HepG2 (cell line): ENCODE measurements at regions not wholly inside any gene's neighbourhood (a gene's known extent, or its start where the extent isn't known, plus 50 kb on each side); places are given as distances from the start of the nearest gene placed in this dataset.
A peak's percentile ranks its signal among the peaks of the same experiment; 100 is the strongest.

ENCODE experiments used
- ATAC-seq: fragments of 200-7000 bp; cut with Tn5 transposase; 3 replicates; pipeline ENCODE4 v1.9.1; 2020; ENCODE audit warnings: mild to moderate bottlenecking, moderate library complexity
- BruUV-seq: library from RNA; stranded (reverse); fragments of 400-500 nt; replicated peaks from 2 replicates; lab custom pipeline; 2021; lab: Mats Ljungman, UMichigan
- CTCF ChIA-PET: fragments of 300-600 bp; formaldehyde crosslinking; extraction: SDS; loops from one replicate; lab custom pipeline; 2021; ENCODE audit warnings: low total read pairs, inconsistent platforms, low intra/inter-chr PET ratio; lab: Yijun Ruan, JAX
- POLR2A ChIA-PET: fragments of 350-600 bp; sonication (Branson Sonifier 250); formaldehyde crosslinking; loops from one replicate; lab custom pipeline; 2020; ENCODE audit warnings: antibody characterized with exemption, inconsistent platforms; lab: Yijun Ruan, JAX
- DNase-seq: peaks from one replicate; pipeline ENCODE4 v3.0.0-alpha.2; 2015; ENCODE audit warnings: low spot score
- FAIRE-seq: peaks from 3 replicates; lab custom pipeline; 2011; peaks lifted over from hg19 to GRCh38; lab: Jason Lieb, UNC
- H2AFZ ChIP-seq: one replicate; pipeline ENCODE4 v1.6.1; 2011; ENCODE audit warnings: low read length, inconsistent platforms
- H3K27ac ChIP-seq: fragments of 300-600 bp; 3 replicates; pipeline ENCODE4 v1.8.0; 2011; ENCODE audit warnings: mixed run types, mild to moderate bottlenecking, mixed read lengths, low read length, inconsistent platforms; ENCODE audit not compliant: insufficient read depth; ENCODE audit errors: extremely low read length
- H3K27me3 ChIP-seq, 2 experiments: fragments of 200-600 bp in 1 of 2; 2 replicates in 1 of 2; 3 replicates in 1 of 2; pipeline versions ENCODE4 v1.6.0 to v1.8.0; 2011; ENCODE audit warnings: low read length in 2 of 2, mild to moderate bottlenecking in 2 of 2, moderate library complexity in 2 of 2, inconsistent platforms in 1 of 2; ENCODE audit not compliant: insufficient read depth in 2 of 2, control insufficient read depth in 1 of 2
- H3K36me3 ChIP-seq, 2 experiments: fragments of 200-600 bp in 1 of 2; replicated peaks in 1 of 2; 2 replicates in 1 of 2; 3 replicates in 1 of 2; pipeline versions ENCODE4 v1.5.1 to v1.8.0; 2011; ENCODE audit warnings: low read length in 2 of 2, inconsistent platforms in 1 of 2; ENCODE audit not compliant: insufficient read depth in 2 of 2, control insufficient read depth in 1 of 2
- H3K4me1 ChIP-seq: 2 replicates; pipeline ENCODE4 v1.5.1; 2012; ENCODE audit warnings: low read length, inconsistent platforms; ENCODE audit not compliant: insufficient read depth
- H3K4me2 ChIP-seq: 2 replicates; pipeline ENCODE4 v1.6.0; 2011; ENCODE audit warnings: low read depth, low read length, inconsistent platforms
- H3K4me3 ChIP-seq, 3 experiments: fragments of 200-600 bp in 1 of 3; sonication (generic), shearing (Covaris generic) in 1 of 3; replicated peaks in 1 of 3; 2 replicates each; pipeline ENCODE4 v1.5.1; 2011 to 2016; ENCODE audit warnings: low read length in 3 of 3, inconsistent platforms in 2 of 3, low read depth in 2 of 3, mild to moderate bottlenecking in 2 of 3, control low read depth in 1 of 3, mixed read lengths in 1 of 3; ENCODE audit not compliant: insufficient read depth in 1 of 3
- H3K79me2 ChIP-seq: one replicate; pipeline ENCODE4 v1.6.1; 2011; ENCODE audit warnings: low read length, inconsistent platforms; ENCODE audit not compliant: insufficient read depth
- H3K9ac ChIP-seq: 2 replicates; pipeline ENCODE4 v1.6.0; 2011; ENCODE audit warnings: mild to moderate bottlenecking, low read depth, low read length, inconsistent platforms; ENCODE audit not compliant: insufficient read depth
- H3K9me3 ChIP-seq: 2 replicates; pipeline ENCODE4 v1.5.1; 2012; ENCODE audit warnings: mild to moderate bottlenecking, low read length
- H4K20me1 ChIP-seq: 2 replicates; pipeline ENCODE4 v1.6.0; 2011; ENCODE audit warnings: inconsistent platforms, mild to moderate bottlenecking, low read length, moderate library complexity; ENCODE audit not compliant: insufficient read depth
- FOXK1 ChIP-seq: sonication (generic); formaldehyde crosslinking; IDR thresholded peaks from 2 replicates; pipeline ENCODE4 v1.4.0; 2020; ENCODE audit warnings: low read depth, missing genetic modification reagents, borderline replicate concordance
- MAFK ChIP-seq, 2 experiments: IDR thresholded peaks in 1 of 2; conservative IDR thresholded peaks in 1 of 2; 2 replicates each; pipeline ENCODE4 v1.6.1; 2011; ENCODE audit warnings: improper control_type of control experiment in 2 of 2, low read length in 2 of 2
- ZFYVE20 ChIP-seq: sonication (generic); formaldehyde crosslinking; IDR thresholded peaks from 2 replicates; pipeline ENCODE4 v1.8.0; 2023; ENCODE audit warnings: low read depth, mild to moderate bottlenecking, moderate library complexity, missing genetic modification reagents, borderline replicate concordance
- ZNF251 ChIP-seq: sonication (generic); formaldehyde crosslinking; IDR thresholded peaks from 2 replicates; pipeline ENCODE4 v1.9.0; 2021; ENCODE audit warnings: mild to moderate bottlenecking, missing genetic modification reagents
- ZNF331 ChIP-seq: sonication (generic); formaldehyde crosslinking; IDR thresholded peaks from 2 replicates; pipeline ENCODE4 v1.4.0; 2020; ENCODE audit warnings: missing genetic modification reagents
- ZNF768 ChIP-seq: sonication (generic); formaldehyde crosslinking; IDR thresholded peaks from 2 replicates; pipeline ENCODE4 v1.4.0; 2020; ENCODE audit warnings: missing genetic modification reagents
- ZNF775 ChIP-seq: sonication (generic); formaldehyde crosslinking; IDR thresholded peaks from 2 replicates; pipeline ENCODE4 v1.4.0; 2020; ENCODE audit warnings: missing genetic modification reagents, mild to moderate bottlenecking, moderate library complexity, borderline replicate concordance
- WGBS: methylation state at CpG from one replicate; pipeline ENCODE4 v1.1.6; 2017; ENCODE audit warnings: low lambda C conversion rate; 5-methylcytosine and 5-hydroxymethylcytosine counted together
- in situ Hi-C: cut with HindIII; loops from 2 replicates; pipeline ENCODE4 v1.10.0; 2017; ENCODE audit warnings: low pct_unique_long_range_greater_than_20kb; ENCODE audit not compliant: extremely low pct_ligation_motif_present
- intact Hi-C: fragments of 100-400 bp; cut with micrococcal nuclease; formaldehyde crosslinking; loops from one replicate; pipeline ENCODE4 v1.10.0; 2022; ENCODE audit not compliant: unreplicated experiment

- ChIA-PET POLR2A (no interaction called here), CTCF (no interaction called here)
- BruUV-seq: no TSS peak
- Histone ChIP-seq H2AFZ (no peak overlapping the region), H3K36me3 (no peaks in the 10 kb centered on the region), H3K4me1 (no peaks in the 10 kb centered on the region), H3K27ac (no peak overlapping the region), H4K20me1 (no peaks in the 10 kb centered on the region), H3K27me3 (no peaks in the 10 kb centered on the region), H3K79me2 (no peaks in the 10 kb centered on the region), H3K9ac (no peak overlapping the region), H3K4me3 (no peak overlapping the region), H3K4me2 (no peak overlapping the region), H3K9me3 (no peaks in the 10 kb centered on the region)
- intact Hi-C loops (no loop called here), in situ Hi-C loops (loop anchor here (25.0 kb wide), 1 partner anchor 154 kb away; no protein-coding TSS in a partner anchor)
- no peak for FAIRE-seq
- DNase-seq: no peak
- TF ChIP-seq ZFYVE20 (CRISPR knock-in tag) (no peak), ZNF775 (no peak), MAFK (conservative IDR thresholded peaks at IDR 0.05 in 1 of 2, IDR thresholded peaks at IDR 0.05 in 1 of 2; ENCODE audit: low read length in 2 of 2) (0 out of 4 replicates have a peak, but pooled peaks have one; percentile 4 to 8)
- ATAC-seq: no peak
Measured at GRCh38 chr1:117290890-117291289, 76.4 kb upstream of the MAN1A2 start.

DNA sequence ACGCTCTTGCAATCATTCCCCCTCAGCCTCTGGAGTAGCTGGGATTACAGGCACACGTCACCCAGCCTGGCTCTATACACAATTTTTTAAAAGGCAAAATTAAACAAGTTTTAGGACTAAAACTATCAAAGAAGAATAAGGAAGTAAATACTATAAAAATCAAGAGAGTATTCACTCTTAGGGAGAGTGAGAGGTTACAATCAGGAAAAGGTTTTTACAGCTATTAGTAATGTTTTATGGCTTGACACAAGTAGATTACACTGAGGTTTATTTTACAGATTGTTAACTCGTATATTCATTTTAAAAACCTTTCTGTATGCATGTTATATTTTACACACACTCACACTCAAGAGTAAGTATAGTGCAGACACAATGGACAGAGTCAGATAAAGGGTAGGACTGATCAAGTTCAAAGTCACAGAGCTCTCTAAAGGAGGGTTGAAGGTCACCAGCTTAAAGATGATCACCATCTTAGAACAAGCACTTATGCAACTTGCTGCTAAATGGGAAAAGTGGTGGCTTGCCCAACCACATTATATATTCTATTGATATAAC is 77.9 kb upstream of the MAN1A2 start:
- no TSS peak for BruUV-seq
- Histone ChIP-seq H3K79me2 (no peaks in the 10 kb centered on the region), H4K20me1 (no peaks in the 10 kb centered on the region), H2AFZ (no peak overlapping the region), H3K4me1 (no peaks in the 10 kb centered on the region), H3K4me2 (no peak overlapping the region), H3K27ac (no peak overlapping the region), H3K27me3 (no peaks in the 10 kb centered on the region), H3K9ac (no peak overlapping the region), H3K4me3 (no peak overlapping the region), H3K36me3 (no peaks in the 10 kb centered on the region), H3K9me3 (no peaks in the 10 kb centered on the region)
- FAIRE-seq (no peak), ATAC-seq (no peak), DNase-seq (no peak)
- no peak for TF ChIP-seq ZNF768 (CRISPR knock-in tag)
- no peak for TF ChIP-seq ZNF251 (CRISPR knock-in tag)
- no peak for TF ChIP-seq FOXK1
- no peak for TF ChIP-seq ZNF331
- in situ Hi-C loops: loop anchor here (25.0 kb wide), 1 partner anchor 152 kb away; no protein-coding TSS in a partner anchor
- ChIA-PET CTCF (no interaction called here), POLR2A (no interaction called here)
- WGBS: 20% methylated on average over 3 of the region's 3 CpGs
- intact Hi-C loops: loop anchor here (10.0 kb wide), 1 partner anchor 55 kb away; no protein-coding TSS in a partner anchor
